ENCODE measurements at regions not wholly inside any gene's neighbourhood (a gene's known extent, or its start where the extent isn't known, plus 50 kb on each side); places are given as distances from the start of the nearest gene placed in this dataset.

- Histone ChIP-seq H3K27me3 (ENCODE audit: control insufficient read depth, insufficient read depth, low read length) (no peaks in the 10 kb centered on the region), H3K36me3 (ENCODE audit: control insufficient read depth, insufficient read depth, low read length) (no peaks in the 10 kb centered on the region), H3K4me1 (ENCODE audit: control insufficient read depth, insufficient read depth, low read length) (no peaks in the 10 kb centered on the region), H3K4me3 (ENCODE audit: low read length) (no peak overlapping the region), H3K27ac (ENCODE audit: low read length) (no peak overlapping the region), H3K9me3 (ENCODE audit: control insufficient read depth, low read depth, low read length) (no peaks in the 10 kb centered on the region)
- DNase-seq, result no peak
- 93% methylated on average over 4 of the region's 5 CpGs for WGBS (ENCODE audit: insufficient coverage, low lambda C conversion rate)
These were observed 61.9 kb upstream of the PARP11 start for GRCh38 chr12:3935078-3935477.

- Histone ChIP-seq H3K4me3 (ENCODE audit: low read length) (no peak overlapping the region), H3K36me3 (ENCODE audit: control insufficient read depth, insufficient read depth, low read length) (no peaks in the 10 kb centered on the region), H3K27me3 (ENCODE audit: control insufficient read depth, insufficient read depth, low read length) (no peaks in the 10 kb centered on the region), H3K4me1 (ENCODE audit: control insufficient read depth, insufficient read depth, low read length) (peaks cover 1% of the 10 kb centered on the region), H3K27ac (ENCODE audit: low read length) (no peak overlapping the region), H3K9me3 (ENCODE audit: control insufficient read depth, low read depth, low read length) (no peaks in the 10 kb centered on the region)
- DNase-seq, result no peak
- no CpG with 5 or more reads among the region's 1 CpG for WGBS (ENCODE audit: insufficient coverage, low lambda C conversion rate)
These were observed 60.6 kb upstream of the PARP11 start for GRCh38 chr12:3933819-3934192.

GRCh38 chr12:3933074-3933818 is 60.0 kb upstream of the PARP11 start:
- Histone ChIP-seq H3K9me3 (ENCODE audit: control insufficient read depth, low read depth, low read length) (no peaks in the 10 kb centered on the region), H3K27ac (ENCODE audit: low read length) (no peak overlapping the region), H3K4me3 (ENCODE audit: low read length) (no peak overlapping the region), H3K36me3 (ENCODE audit: control insufficient read depth, insufficient read depth, low read length) (no peaks in the 10 kb centered on the region), H3K4me1 (ENCODE audit: control insufficient read depth, insufficient read depth, low read length) (peaks cover 4% of the 10 kb centered on the region), H3K27me3 (ENCODE audit: control insufficient read depth, insufficient read depth, low read length) (no peaks in the 10 kb centered on the region)
- no peak for DNase-seq
- WGBS (ENCODE audit: insufficient coverage, low lambda C conversion rate), result 100% methylated on average over 1 of the region's 9 CpGs

- no CpG with 5 or more reads among the region's 5 CpGs for WGBS (ENCODE audit: insufficient coverage, low lambda C conversion rate)
- Histone ChIP-seq H3K4me3 (ENCODE audit: low read length) (no peak overlapping the region), H3K9me3 (ENCODE audit: control insufficient read depth, low read depth, low read length) (no peaks in the 10 kb centered on the region), H3K27ac (ENCODE audit: low read length) (no peak overlapping the region), H3K36me3 (ENCODE audit: control insufficient read depth, insufficient read depth, low read length) (no peaks in the 10 kb centered on the region), H3K4me1 (ENCODE audit: control insufficient read depth, insufficient read depth, low read length) (peaks cover 4% of the 10 kb centered on the region), H3K27me3 (ENCODE audit: control insufficient read depth, insufficient read depth, low read length) (no peaks in the 10 kb centered on the region)
- no peak for DNase-seq
These were observed 58.6 kb upstream of the PARP11 start for GRCh38 chr12:3931776-3932175.

- Histone ChIP-seq H3K36me3 (ENCODE audit: control insufficient read depth, insufficient read depth, low read length) (no peaks in the 10 kb centered on the region), H3K9me3 (ENCODE audit: control insufficient read depth, low read depth, low read length) (no peaks in the 10 kb centered on the region), H3K27me3 (ENCODE audit: control insufficient read depth, insufficient read depth, low read length) (no peaks in the 10 kb centered on the region), H3K27ac (ENCODE audit: low read length) (no peak overlapping the region), H3K4me1 (ENCODE audit: control insufficient read depth, insufficient read depth, low read length) (peaks cover 4% of the 10 kb centered on the region), H3K4me3 (ENCODE audit: low read length) (no peak overlapping the region)
- no peak for DNase-seq
- WGBS (ENCODE audit: insufficient coverage, low lambda C conversion rate), result no CpG with 5 or more reads among the region's 4 CpGs
These were observed 58.0 kb upstream of the PARP11 start for GRCh38 chr12:3931206-3931605.

GRCh38 chr12:3929875-3930615 is 56.8 kb upstream of the PARP11 start:
- Histone ChIP-seq H3K9me3 (ENCODE audit: control insufficient read depth, low read depth, low read length) (no peaks in the 10 kb centered on the region), H3K36me3 (ENCODE audit: control insufficient read depth, insufficient read depth, low read length) (no peaks in the 10 kb centered on the region), H3K27me3 (ENCODE audit: control insufficient read depth, insufficient read depth, low read length) (no peaks in the 10 kb centered on the region), H3K27ac (ENCODE audit: low read length) (no peak overlapping the region), H3K4me3 (ENCODE audit: low read length) (no peak overlapping the region), H3K4me1 (ENCODE audit: control insufficient read depth, insufficient read depth, low read length) (peaks cover 4% of the 10 kb centered on the region)
- 100% methylated on average over 1 of the region's 10 CpGs for WGBS (ENCODE audit: insufficient coverage, low lambda C conversion rate)
- DNase-seq, result no peak

- peaks cover 4% of the 10 kb centered on the region for H3K4me1 ChIP-seq (ENCODE audit: control insufficient read depth, insufficient read depth, low read length)
- H3K36me3 ChIP-seq (ENCODE audit: control insufficient read depth, insufficient read depth, low read length), result no peaks in the 10 kb centered on the region
- peak; percentile 43 to 56 for DNase-seq
- H3K27me3 ChIP-seq (ENCODE audit: control insufficient read depth, insufficient read depth, low read length), result no peaks in the 10 kb centered on the region
- H3K9me3 ChIP-seq (ENCODE audit: control insufficient read depth, low read depth, low read length), result no peaks in the 10 kb centered on the region
- no peak overlapping the region for H3K4me3 ChIP-seq (ENCODE audit: low read length)
- peak overlapping the region; percentile 44 for H3K27ac ChIP-seq (ENCODE audit: low read length)
- WGBS (ENCODE audit: insufficient coverage, low lambda C conversion rate), result no CpG with 5 or more reads among the region's 6 CpGs
These were observed 55.5 kb upstream of the PARP11 start for GRCh38 chr12:3928538-3929184.

- DNase-seq, result no peak
- 100% methylated on average over 1 of the region's 3 CpGs for WGBS (ENCODE audit: insufficient coverage, low lambda C conversion rate)
- Histone ChIP-seq H3K36me3 (ENCODE audit: control insufficient read depth, insufficient read depth, low read length) (no peaks in the 10 kb centered on the region), H3K4me1 (ENCODE audit: control insufficient read depth, insufficient read depth, low read length) (peaks cover 15% of the 10 kb centered on the region), H3K4me3 (ENCODE audit: low read length) (no peak overlapping the region), H3K27me3 (ENCODE audit: control insufficient read depth, insufficient read depth, low read length) (no peaks in the 10 kb centered on the region), H3K27ac (ENCODE audit: low read length) (no peak overlapping the region), H3K9me3 (ENCODE audit: control insufficient read depth, low read depth, low read length) (no peaks in the 10 kb centered on the region)
These were observed 52.4 kb upstream of the PARP11 start for GRCh38 chr12:3925621-3926020.

GRCh38 chr12:3924761-3925160 is 51.6 kb upstream of the PARP11 start:
- DNase-seq, result no peak
- peaks cover 24% of the 10 kb centered on the region for H3K4me1 ChIP-seq (ENCODE audit: control insufficient read depth, insufficient read depth, low read length)
- WGBS (ENCODE audit: insufficient coverage, low lambda C conversion rate), result no CpG with 5 or more reads among the region's 3 CpGs
- H3K27ac ChIP-seq (ENCODE audit: low read length), result no peak overlapping the region
- H3K36me3 ChIP-seq (ENCODE audit: control insufficient read depth, insufficient read depth, low read length), result no peaks in the 10 kb centered on the region
- H3K9me3 ChIP-seq (ENCODE audit: control insufficient read depth, low read depth, low read length), result no peaks in the 10 kb centered on the region
- H3K27me3 ChIP-seq (ENCODE audit: control insufficient read depth, insufficient read depth, low read length), result no peaks in the 10 kb centered on the region
- no peak overlapping the region for H3K4me3 ChIP-seq (ENCODE audit: low read length)

- peaks cover 25% of the 10 kb centered on the region for H3K4me1 ChIP-seq (ENCODE audit: control insufficient read depth, insufficient read depth, low read length)
- no peak overlapping the region for H3K4me3 ChIP-seq (ENCODE audit: low read length)
- no peaks in the 10 kb centered on the region for H3K27me3 ChIP-seq (ENCODE audit: control insufficient read depth, insufficient read depth, low read length)
- H3K36me3 ChIP-seq (ENCODE audit: control insufficient read depth, insufficient read depth, low read length), result no peaks in the 10 kb centered on the region
- H3K9me3 ChIP-seq (ENCODE audit: control insufficient read depth, low read depth, low read length), result no peaks in the 10 kb centered on the region
- 35% methylated on average over 2 of the region's 3 CpGs for WGBS (ENCODE audit: insufficient coverage, low lambda C conversion rate)
- no peak overlapping the region for H3K27ac ChIP-seq (ENCODE audit: low read length)
- DNase-seq, result no peak
These were observed 49.8 kb upstream of the PARP11 start for GRCh38 chr12:3923021-3923420.
